KG1 (cell line): ENCODE measurements at regions not wholly inside any gene's neighbourhood (a gene's known extent, or its start where the extent isn't known, plus 50 kb on each side); places are given as distances from the start of the nearest gene placed in this dataset.

Experiments
- DNase-seq: peaks from one replicate; lab custom pipeline; 2025; lab: John Stamatoyannopoulos, UW

DNA sequence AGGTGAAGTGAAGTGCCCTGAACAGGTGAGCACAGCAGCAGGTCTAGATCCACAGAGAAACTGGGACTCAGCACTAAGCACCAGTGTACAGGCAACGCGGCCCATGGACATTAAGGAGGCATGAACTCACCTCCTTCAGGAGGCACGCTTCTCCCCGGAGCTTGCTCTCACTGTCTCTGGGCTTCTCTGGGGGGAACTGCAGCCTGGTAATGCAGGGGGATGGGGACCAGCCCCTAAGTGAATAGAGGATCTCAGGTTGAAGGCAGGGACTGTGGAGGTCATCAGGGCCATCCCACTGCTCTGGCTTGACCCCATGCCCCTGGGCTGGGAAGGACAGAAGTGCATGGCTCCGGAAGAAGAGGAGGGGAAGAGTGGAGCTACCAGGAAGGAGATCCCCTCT, 495.6 kb upstream of the B3GAT1 start:
- DNase-seq, result no peak

DNA sequence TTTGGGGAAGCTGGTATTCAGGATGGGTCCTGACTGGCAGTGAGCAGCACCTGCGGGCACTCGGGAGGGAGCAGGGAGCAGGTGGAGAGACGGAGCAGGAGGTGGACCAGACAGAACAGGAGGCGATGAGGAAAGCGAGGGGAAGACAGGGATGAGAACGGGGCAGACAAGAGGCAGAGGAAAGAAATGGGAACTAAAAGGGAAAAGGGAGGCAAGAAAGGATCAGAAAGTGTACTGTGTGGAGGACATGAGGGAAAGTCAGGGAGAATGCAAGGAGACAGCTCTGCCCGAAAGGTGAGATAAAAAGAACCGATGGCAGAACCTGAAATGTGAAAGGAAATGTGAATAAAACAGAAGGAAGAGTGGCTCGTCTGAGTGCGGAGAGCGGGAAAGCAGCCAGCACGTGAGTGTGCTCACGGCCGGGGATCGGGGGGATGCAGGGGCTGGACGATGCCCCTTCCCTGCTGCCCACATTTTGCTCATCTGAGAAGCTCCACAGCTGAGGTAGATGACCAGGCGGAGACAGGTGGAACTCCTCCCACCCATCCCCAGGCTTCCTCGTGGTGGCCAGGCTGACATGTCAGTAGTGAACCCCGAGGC, 494.4 kb upstream of the B3GAT1 start:
- DNase-seq, result no peak

DNA sequence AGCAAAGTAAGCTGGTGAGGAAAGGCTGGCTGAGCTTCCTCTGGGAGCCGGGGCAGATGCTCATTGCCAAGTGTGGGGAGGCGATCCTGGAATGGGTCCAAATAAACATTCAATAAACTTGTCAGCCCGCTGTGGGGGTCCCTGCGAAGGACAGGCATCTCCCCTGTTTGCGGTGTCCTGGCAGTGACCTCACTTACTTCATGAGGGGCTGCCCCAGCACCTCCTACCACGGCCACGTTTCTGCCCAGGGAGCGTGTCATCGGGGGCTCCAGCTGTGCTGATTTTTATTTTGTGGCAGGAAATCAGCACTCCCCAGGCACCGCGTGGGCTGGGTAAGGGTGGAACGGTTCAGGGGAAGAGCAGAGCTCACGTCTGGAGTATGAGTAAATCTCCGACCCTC, 493.9 kb upstream of the B3GAT1 start:
- no peak for DNase-seq

DNA sequence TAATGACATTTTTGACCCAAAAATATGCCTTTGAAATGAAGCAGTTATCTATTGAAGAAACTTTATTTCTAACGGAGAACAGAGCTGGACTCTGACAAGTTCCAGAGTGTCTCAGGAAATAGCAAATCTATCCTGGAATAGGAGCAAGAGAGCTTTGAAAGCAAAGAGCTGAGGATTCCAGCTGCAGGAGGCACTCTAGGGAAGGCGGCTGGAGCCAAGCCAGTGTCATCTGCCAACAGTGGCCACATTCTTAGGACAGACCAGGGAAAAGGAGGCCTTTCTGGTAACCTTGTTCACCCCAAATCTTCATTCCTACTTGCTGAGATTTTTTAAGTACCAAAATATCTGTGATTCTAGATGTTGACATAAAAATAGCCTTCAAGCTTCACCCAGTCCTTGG, 493.5 kb upstream of the B3GAT1 start:
- no peak for DNase-seq

DNA sequence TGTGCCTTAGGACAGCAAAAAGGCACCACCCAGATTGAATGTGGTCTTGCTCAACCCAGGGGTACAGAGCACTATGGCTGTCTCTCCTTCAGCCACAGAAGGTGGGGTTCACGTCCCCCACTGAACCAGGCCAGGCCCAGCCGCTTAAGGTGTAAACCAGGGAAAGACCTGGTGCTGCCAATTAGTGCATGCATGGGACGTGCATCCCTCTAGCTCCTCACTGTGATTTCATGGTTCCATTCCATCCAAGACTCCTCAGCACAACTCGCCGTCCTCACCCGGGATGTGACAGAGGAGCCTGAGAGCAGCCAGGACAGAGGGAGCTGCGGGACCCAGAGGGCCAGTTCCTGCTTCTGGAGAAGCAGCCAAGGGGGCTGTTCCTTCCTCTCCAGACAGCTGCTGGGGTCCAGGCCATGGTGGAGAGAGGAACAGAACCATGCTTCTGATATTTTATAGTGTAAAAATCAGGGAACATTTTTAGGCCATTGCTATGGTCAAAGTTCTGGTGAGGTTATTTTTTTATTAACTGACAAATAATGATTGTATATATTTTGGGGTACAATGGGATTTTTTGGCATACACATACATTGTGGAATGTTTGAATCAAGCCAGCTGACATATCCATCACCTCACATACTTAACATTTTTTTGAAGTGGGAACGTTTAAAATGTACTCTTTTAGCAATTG, 492.2 kb upstream of the B3GAT1 start:
- DNase-seq, result no peak

DNA sequence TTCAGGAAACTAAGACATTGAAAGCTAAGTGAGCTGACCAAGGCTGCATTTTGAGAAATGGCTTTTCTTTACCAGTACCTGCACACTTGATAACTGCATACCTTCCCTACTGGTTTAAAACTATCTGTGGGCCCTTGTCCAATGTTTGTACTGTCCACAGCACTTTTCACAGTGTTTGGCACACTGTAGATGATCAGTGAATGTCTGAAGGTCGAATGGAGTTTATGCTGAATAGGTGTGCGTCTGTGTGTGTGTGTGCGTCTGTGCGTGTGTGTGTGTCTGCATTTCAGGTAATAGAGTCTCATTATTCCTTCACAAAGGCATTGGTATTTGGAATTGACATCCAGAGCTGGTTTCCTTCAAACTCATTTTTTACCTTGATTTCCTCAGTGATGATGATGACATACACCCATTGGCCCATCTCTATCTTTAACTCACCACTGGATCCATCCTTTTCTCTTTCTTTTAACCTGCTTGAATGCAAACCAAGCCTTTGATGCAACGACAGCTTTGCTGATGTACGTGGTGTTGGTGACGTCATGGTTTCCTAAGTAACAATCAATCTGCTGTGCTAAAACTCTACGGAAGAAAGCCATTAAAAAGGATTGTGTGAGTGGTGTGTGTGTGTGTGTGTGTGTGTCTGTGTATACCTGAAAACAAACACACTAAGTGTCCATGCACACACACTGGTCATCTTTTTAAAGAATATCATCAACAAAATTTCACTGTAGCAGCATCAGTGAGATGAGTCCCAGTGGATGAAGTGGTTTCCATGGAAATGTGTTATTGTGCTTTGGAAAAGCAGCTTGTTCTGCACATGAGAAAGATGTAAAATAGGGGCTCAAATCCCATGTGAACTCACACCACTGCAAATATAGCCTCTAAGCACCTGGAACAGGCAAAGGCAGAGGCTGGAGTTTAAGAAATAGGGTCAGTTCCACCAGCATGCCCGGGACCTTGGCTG, 490.2 kb upstream of the B3GAT1 start:
- DNase-seq, result no peak

DNA sequence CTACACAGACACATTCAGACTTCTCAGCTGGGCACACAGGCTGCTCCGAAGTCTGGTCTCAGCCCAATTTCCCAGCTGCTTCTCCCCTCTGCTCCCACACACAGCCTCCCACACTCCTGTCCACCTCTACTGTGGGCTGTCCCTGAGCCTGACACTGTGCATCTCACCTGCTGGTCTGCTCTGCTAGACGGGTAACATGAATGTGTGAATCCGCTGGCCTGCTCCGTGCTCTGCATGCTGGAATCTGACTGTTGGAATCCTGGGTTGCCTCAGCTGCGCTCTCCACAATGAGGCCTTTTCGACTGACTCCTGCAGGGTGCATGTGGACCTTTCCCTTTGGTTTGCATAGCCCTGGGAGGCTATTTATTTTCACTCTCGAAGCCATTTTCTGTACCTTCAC, 489.5 kb upstream of the B3GAT1 start:
- DNase-seq, result no peak

DNA sequence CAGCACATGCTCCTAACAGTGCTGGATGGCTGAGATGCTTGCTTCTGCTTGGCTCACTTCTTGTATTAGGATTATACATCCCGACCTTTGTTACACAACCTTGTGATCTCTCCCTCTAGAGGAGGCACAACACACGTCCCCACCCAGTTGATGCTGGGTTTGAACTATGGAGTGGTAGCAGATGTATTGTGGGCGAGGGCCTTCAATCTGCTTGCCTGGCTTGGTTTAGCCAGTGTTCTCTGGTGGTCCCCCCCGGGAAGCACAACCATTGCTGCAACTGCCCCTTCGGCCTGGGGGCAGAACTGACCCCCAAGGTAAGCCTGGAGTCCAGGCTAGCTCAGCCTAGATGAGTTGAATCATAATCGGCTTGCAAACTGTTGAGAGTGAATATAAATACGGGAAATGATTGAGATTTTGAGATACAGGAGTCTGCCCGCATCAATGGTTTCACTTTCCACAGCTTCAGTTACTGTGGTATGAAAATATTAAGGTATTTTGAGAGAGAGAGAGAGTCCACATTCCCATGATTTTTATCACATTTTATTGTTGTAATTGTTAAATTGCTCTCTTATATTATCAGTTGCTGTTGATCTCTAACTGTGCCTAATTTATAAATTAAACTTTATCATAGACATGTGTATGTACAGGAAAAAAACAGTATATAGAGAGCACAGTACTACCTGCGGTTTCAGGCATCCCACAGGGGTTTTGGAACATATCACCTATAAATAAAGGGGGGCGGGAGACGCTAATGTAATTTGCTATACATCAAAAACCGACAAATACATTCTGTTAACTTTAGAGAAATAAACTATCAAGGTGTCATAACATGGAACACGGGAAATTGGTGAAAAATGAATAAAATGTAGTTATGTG, 482.0 kb upstream of the B3GAT1 start:
- DNase-seq, result no peak

DNA sequence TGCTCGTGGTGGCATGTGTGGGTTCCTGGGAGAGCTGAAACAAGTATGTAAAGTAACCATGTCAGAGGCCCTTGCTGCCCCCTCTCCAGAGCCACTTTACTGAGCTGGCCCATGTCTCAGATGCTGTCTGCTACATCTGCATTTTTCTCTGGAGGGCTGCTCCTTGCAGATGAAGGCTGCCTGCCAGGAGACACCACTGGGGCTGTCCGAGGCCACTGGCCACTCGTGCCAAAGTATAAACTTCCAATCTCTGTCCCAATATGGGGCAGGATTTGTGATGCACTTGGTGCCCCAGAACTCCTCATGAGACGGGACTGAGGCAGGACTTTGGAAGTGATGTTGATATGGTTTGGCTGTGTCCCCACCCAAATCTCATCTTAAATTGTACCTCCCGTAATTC, 478.4 kb upstream of the B3GAT1 start:
- DNase-seq, result no peak

DNA sequence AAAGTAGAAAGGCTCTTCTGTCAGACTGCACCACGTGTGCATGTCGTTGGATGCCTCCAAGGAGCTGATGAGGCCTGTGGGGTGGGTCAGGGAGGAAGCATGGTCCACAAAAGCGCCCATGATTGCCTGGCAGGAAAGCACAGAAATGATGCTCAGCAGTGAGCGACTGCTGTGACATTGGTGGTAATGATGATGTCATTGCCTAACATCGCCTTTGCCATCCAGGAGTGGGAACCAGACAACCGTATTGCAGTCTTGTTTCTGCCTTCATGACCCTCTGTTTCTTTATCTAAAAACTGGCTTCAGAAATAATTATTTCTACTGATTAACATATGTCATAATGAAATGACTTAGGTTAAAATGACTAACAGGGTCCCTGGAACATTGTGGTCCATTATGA, 477.8 kb upstream of the B3GAT1 start:
- no peak for DNase-seq

DNA sequence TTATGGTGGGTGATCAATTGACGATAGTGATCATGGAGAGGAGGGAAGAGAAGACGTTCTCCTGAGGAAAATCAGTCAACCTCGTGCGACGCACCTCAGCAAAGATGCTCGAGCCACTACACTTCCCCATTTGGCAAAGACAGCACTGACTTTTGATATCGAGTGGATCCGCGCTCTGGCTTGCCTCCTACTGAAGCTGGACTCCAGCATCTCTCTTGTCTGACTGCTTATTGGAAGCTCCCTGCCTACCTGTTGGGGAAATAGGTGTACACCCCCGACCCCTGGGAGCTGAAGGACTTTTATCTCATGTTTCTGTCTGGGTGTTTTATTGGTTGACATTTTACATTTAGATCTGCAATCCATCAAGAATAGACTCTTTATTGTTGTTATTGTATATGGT, 476.8 kb upstream of the B3GAT1 start:
- DNase-seq, result no peak

DNA sequence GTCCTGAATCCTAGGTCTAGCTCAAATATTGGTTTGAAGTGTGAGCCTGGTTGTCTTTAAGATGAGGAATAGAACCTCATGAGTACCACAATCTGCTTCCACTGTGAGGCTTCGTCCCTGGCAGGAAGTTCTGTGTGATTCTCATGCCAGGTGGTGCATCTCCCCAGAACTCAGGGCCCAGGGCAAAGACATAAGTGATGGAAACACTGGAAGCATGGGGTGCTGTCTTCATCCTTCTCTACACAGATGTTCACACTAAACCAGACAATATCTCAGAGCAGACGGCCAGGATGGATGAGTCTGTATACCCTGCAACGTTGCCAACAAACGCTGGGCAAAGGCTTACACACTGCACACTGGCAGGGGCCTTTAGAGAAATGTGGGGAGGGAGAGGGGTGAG, 475.9 kb upstream of the B3GAT1 start:
- DNase-seq, result no peak

DNA sequence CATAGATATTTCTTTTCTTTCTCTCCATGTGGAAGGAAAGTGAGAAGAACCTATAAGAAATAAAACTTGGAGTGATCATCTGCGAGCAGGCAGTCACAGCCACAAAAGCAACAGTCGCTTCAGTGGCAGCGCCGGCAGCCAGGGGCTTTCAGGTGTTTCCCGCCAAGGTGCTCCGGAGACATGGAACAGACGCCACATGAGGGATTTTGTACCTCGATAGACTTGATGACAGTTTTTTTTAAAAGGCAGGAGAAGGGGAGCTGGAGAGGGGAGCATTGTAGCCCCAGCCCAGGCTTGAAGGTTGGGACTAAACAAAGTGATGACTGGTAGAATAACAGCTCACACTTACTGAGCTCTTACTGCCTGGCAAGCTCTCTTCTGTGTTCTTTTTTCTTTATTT, 471.4 kb upstream of the B3GAT1 start:
- DNase-seq, result no peak

DNA sequence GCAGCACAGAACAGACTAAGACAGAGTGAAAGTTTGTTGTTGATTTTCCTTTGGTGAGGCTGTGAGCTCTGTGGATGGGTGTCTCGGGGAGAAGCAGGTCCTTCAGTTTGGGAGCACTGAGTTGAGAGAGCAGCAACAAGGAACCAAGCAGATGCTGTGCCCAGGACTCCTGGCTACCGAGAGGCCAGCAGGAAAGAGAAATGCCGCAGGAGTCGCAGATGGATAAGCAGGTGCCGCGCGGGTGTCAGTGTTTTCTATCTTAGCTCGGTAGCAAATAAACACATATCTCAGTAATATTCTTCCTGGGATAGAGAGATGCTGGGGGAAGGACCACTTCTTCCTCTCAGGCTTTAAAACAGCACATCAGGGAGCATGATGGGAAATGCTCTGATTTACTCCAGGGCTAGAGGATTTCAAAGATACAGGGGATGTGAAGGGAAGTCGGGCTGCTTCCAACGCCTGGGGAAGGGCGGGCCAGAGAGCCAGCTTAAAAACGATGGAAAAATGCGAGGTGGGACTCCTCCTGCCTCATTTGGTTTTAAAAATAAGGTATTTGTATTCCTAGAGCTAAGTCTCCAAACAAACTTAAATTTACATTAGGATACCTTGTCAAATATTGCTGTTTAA, 470.7 kb upstream of the B3GAT1 start:
- no peak for DNase-seq

DNA sequence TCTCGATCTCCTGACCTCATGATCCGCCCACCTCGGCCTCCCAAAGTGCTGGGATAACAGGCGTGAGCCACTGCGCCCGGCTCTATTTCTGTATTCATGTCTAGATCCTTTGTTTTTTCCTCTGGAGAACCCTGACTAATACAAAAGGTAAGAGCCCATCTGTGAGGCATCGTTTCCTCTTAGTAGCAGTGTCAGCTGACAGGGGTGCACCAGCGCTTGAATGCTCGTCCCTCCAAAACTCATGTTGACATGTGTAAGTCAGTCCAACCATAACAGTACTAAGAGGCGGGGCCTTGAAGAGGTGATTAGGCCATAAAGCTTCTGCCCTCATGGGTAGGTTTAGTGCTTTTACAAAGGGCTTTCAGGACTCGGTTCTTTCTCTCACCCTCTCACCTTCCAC, 470.1 kb upstream of the B3GAT1 start:
- no peak for DNase-seq

DNA sequence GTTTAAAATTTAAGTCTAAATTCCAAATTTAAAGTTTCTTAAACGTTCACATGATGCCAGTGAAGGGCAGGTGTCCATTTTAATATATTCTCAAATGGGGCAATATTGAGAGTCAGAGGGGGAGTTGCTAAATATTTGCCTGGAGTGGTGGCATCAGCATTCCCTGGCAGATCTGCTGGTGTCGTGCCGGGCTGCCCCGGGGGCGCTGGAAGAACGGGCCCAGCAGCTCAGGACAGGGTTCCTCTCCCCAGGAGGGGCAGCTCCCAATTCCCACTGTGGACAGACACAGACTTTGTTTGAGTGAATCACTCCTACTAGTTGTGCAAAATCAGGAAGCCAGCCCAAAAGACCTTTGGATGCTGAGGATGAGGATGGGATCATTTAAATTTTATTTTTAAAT, 468.7 kb upstream of the B3GAT1 start:
- no peak for DNase-seq

DNA sequence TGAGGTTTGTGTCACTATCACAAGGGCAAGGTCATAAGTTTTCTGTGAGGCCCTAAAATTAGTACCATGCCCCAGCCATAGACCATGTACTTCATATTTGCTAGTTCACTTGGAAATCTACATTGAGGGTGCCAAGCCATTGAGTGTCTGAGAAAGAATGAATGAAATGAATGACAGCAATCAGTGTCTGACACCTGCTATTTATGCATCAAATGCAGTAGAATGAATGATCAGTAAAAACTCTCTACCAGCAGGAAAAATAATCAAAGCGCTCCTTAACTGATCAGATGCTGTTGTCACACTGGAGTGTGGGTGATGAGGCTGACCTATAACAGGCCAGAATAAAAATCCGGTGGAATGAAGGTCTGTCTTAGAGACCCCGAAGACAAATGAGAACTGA, 467.9 kb upstream of the B3GAT1 start:
- no peak for DNase-seq

DNA sequence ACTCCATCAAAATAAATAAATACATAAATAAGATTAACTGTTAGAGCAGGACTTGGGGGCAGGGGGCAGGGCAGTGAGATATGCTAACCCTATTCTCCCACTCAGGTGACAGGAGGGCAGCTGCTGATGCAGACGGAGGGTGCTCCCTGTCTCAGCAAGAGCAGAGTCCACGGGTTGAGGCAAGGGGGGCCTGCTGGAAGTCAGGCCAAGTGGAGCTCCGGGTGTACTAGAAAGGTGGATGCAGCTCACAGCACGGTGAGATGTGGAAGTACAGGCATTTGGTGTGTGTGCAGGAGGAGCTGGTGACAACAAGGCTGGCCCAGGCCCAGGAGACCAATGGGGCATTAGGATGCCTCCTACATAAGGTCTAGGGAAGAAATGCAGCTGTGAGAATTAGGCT, 467.3 kb upstream of the B3GAT1 start:
- no peak for DNase-seq

DNA sequence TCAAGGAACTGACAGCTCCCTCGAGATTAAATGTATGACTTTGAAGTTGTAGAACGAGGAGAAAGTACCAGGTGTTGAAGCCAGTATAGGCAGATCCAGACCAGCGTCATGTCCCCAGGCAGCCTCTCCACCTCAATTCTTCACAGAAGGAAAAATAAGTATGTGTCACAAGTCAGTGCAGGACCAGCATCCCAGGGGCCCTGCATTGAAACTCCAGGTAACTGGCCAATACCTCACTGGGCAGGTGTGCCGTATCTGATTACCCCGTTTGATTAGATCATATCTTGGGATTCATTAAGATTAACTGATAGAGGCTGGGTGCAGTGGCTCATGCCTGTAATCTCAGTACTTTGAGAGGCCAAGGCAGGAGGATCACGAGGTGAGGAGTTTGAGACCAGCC, 466.7 kb upstream of the B3GAT1 start:
- no peak for DNase-seq

DNA sequence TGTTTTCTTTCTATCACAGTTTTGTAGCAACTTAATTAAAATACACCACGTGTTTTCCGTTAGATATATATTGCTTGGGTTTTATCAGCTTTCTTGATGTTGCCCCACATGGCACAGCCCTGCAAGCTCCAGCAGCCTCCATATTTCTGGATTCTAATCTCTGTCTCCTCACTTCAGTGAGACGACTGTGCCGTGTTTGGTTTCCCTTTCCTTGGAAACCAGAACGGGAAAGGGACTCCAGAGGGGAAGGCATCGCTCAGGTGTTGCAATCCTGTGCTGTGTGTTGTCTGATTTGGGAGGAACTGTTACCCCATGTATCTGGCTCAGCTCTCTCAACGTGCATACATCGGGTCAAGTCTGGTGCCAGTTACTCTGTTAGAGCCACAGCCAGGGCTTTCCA, 464.2 kb upstream of the B3GAT1 start:
- DNase-seq, result no peak

DNA sequence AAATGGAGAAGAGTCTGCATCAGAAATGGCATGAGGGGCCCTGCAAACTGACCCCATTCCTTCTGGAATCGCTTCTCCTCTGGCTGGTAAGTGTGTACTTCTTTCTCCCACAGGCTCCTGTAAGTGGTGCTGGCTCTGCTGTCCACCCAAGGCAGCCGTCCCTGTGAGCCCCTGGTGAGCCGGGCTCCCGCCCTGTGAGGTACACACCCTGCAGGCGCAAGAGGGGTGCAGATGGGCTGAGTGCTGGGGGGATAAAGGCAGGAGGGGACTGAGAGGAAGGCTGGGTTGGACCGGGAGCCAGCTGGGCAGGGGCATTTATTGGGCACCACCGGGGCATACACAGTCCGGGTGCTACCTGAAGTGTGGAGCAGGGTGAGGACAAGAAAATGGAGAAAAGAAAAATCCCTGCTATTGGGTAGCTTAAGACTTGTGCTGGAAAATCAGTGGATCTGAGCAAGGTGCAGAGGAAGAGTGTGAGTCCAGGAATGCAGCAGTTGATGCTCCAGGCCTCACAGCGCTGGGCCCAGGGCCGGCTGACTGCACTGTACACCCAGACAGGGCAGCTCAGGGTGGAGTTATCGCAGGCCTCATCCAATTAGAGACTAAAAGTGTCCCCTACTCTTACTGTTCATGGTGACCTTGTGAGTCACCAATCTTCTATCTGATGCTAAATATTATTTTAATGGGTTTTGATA, 455.1 kb upstream of the B3GAT1 start:
- DNase-seq, result no peak
